ENCODE measurements at regions not wholly inside any gene's neighbourhood (a gene's known extent, or its start where the extent isn't known, plus 50 kb on each side); places are given as distances from the start of the nearest gene placed in this dataset.

GRCh38 chr13:53856573-53857195 is 828.1 kb downstream of the OLFM4 start:
- no peak for DNase-seq (ENCODE audit: low spot score)

- DNase-seq (ENCODE audit: low spot score) = no peak
These were observed 834.9 kb downstream of the OLFM4 start for GRCh38 chr13:53863520-53863919.

- DNase-seq (ENCODE audit: low spot score) = no peak
These were observed 844.9 kb downstream of the OLFM4 start for GRCh38 chr13:53873558-53873957.

GRCh38 chr13:53878861-53879260 is 850.2 kb downstream of the OLFM4 start:
- DNase-seq (ENCODE audit: low spot score) = no peak

GRCh38 chr13:53885997-53886396 is 857.4 kb downstream of the OLFM4 start:
- no peak for DNase-seq (ENCODE audit: low spot score)

- DNase-seq (ENCODE audit: low spot score) = no peak
These were observed 862.1 kb downstream of the OLFM4 start for GRCh38 chr13:53890696-53891095.

- no peak for DNase-seq (ENCODE audit: low spot score)
These were observed 873.0 kb downstream of the OLFM4 start for GRCh38 chr13:53901593-53901992.

GRCh38 chr13:53907891-53908290 is 879.3 kb downstream of the OLFM4 start:
- no peak for DNase-seq (ENCODE audit: low spot score)

- DNase-seq (ENCODE audit: low spot score) = no peak
These were observed 892.3 kb downstream of the OLFM4 start for GRCh38 chr13:53920916-53921315.

GRCh38 chr13:53921473-53921872 is 892.9 kb downstream of the OLFM4 start:
- DNase-seq (ENCODE audit: low spot score) = no peak

- DNase-seq (ENCODE audit: low spot score) = no peak
These were observed 913.1 kb downstream of the OLFM4 start for GRCh38 chr13:53941588-53942190.

GRCh38 chr13:53946500-53946899 is 917.9 kb downstream of the OLFM4 start:
- no peak for DNase-seq (ENCODE audit: low spot score)

GRCh38 chr13:53953183-53953582 is 924.6 kb downstream of the OLFM4 start:
- no peak for DNase-seq (ENCODE audit: low spot score)

All from kidney tubule cell (primary cell).